ENCODE measurements at regions not wholly inside any gene's neighbourhood (a gene's known extent, or its start where the extent isn't known, plus 50 kb on each side); places are given as distances from the start of the nearest gene placed in this dataset.

DNA sequence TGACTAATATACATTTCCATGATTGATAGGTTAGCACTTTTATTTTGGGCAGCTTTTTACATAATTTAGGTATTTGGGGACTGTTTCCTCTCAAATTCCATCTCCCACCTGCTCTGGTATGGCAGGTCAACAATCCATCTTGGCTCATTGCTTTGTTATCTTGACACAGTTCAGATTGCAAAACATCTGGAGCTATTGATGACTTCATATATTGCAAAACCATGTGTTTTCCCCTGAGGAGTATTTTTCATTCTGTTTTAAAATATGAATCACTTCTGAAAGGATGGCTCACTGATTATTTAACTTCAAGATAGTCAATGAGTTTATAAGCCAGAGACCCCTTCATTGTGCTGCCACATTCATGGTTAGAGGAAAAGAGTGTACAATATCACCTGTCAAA, 1206.0 kb upstream of the C9orf72 start (continued):
- TF ChIP-seq, protein P1, sequence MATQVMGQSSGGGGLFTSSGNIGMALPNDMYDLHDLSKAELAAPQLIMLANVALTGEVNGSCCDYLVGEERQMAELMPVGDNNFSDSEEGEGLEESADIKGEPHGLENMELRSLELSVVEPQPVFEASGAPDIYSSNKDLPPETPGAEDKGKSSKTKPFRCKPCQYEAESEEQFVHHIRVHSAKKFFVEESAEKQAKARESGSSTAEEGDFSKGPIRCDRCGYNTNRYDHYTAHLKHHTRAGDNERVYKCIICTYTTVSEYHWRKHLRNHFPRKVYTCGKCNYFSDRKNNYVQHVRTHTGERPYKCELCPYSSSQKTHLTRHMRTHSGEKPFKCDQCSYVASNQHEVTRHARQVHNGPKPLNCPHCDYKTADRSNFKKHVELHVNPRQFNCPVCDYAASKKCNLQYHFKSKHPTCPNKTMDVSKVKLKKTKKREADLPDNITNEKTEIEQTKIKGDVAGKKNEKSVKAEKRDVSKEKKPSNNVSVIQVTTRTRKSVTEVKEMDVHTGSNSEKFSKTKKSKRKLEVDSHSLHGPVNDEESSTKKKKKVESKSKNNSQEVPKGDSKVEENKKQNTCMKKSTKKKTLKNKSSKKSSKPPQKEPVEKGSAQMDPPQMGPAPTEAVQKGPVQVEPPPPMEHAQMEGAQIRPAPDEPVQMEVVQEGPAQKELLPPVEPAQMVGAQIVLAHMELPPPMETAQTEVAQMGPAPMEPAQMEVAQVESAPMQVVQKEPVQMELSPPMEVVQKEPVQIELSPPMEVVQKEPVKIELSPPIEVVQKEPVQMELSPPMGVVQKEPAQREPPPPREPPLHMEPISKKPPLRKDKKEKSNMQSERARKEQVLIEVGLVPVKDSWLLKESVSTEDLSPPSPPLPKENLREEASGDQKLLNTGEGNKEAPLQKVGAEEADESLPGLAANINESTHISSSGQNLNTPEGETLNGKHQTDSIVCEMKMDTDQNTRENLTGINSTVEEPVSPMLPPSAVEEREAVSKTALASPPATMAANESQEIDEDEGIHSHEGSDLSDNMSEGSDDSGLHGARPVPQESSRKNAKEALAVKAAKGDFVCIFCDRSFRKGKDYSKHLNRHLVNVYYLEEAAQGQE (IDR thresholded peaks at IDR 0.05; ENCODE audit: borderline replicate concordance): no peak
- TF ChIP-seq, protein P1 (CRISPR knock-in tag; IDR thresholded peaks at IDR 0.05; ENCODE audit: low read depth): no peak
- TF ChIP-seq, protein P2, sequence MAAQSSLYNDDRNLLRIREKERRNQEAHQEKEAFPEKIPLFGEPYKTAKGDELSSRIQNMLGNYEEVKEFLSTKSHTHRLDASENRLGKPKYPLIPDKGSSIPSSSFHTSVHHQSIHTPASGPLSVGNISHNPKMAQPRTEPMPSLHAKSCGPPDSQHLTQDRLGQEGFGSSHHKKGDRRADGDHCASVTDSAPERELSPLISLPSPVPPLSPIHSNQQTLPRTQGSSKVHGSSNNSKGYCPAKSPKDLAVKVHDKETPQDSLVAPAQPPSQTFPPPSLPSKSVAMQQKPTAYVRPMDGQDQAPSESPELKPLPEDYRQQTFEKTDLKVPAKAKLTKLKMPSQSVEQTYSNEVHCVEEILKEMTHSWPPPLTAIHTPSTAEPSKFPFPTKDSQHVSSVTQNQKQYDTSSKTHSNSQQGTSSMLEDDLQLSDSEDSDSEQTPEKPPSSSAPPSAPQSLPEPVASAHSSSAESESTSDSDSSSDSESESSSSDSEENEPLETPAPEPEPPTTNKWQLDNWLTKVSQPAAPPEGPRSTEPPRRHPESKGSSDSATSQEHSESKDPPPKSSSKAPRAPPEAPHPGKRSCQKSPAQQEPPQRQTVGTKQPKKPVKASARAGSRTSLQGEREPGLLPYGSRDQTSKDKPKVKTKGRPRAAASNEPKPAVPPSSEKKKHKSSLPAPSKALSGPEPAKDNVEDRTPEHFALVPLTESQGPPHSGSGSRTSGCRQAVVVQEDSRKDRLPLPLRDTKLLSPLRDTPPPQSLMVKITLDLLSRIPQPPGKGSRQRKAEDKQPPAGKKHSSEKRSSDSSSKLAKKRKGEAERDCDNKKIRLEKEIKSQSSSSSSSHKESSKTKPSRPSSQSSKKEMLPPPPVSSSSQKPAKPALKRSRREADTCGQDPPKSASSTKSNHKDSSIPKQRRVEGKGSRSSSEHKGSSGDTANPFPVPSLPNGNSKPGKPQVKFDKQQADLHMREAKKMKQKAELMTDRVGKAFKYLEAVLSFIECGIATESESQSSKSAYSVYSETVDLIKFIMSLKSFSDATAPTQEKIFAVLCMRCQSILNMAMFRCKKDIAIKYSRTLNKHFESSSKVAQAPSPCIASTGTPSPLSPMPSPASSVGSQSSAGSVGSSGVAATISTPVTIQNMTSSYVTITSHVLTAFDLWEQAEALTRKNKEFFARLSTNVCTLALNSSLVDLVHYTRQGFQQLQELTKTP (IDR thresholded peaks at IDR 0.05; ENCODE audit: low read depth in 1 of 2, partially characterized antibody in 2 of 2): no peak

Measured in K562 (cell line).